OCI-M1 (cell line): ENCODE measurements at regions not wholly inside any gene's neighbourhood (a gene's known extent, or its start where the extent isn't known, plus 50 kb on each side); places are given as distances from the start of the nearest gene placed in this dataset.

Source experiments
- DNase-seq: peaks from one replicate; lab custom pipeline; 2025; lab: John Stamatoyannopoulos, UW

GRCh38 chr9:135196474-135196873 is 109.0 kb downstream of the OLFM1 start:
- DNase-seq: no peak

GRCh38 chr9:135198144-135198543 is 110.7 kb downstream of the OLFM1 start:
- DNase-seq: no peak

- no peak for DNase-seq
Measured at GRCh38 chr9:135198586-135199285, 111.3 kb downstream of the OLFM1 start.

GRCh38 chr9:135199489-135199888 is 112.0 kb downstream of the OLFM1 start:
- no peak for DNase-seq

GRCh38 chr9:135201711-135202110 is 114.2 kb downstream of the OLFM1 start:
- no peak for DNase-seq

GRCh38 chr9:135204177-135204576 is 116.7 kb downstream of the OLFM1 start:
- no peak for DNase-seq

GRCh38 chr9:135209136-135209535 is 121.7 kb downstream of the OLFM1 start:
- no peak for DNase-seq

GRCh38 chr9:135209852-135210251 is 122.4 kb downstream of the OLFM1 start:
- no peak for DNase-seq

GRCh38 chr9:135210676-135211523 is 123.4 kb downstream of the OLFM1 start:
- no peak for DNase-seq

GRCh38 chr9:135211524-135211890 is 124.0 kb downstream of the OLFM1 start:
- no peak for DNase-seq

GRCh38 chr9:135212961-135213360 is 125.5 kb downstream of the OLFM1 start:
- DNase-seq: no peak

GRCh38 chr9:135213566-135213965 is 126.1 kb downstream of the OLFM1 start:
- DNase-seq: no peak

- DNase-seq: no peak
Measured at GRCh38 chr9:135214054-135214640, 126.7 kb downstream of the OLFM1 start.

- DNase-seq: no peak
Measured at GRCh38 chr9:135214706-135215105, 127.2 kb downstream of the OLFM1 start.

GRCh38 chr9:135215571-135216161 is 128.2 kb downstream of the OLFM1 start:
- no peak for DNase-seq

GRCh38 chr9:135216236-135216635 is 128.8 kb downstream of the OLFM1 start:
- DNase-seq: no peak

- no peak for DNase-seq
Measured at GRCh38 chr9:135216791-135217441, 129.4 kb downstream of the OLFM1 start.

- no peak for DNase-seq
Measured at GRCh38 chr9:135217836-135218235, 130.4 kb downstream of the OLFM1 start.

GRCh38 chr9:135218331-135219225 is 131.1 kb downstream of the OLFM1 start:
- no peak for DNase-seq

- no peak for DNase-seq
Measured at GRCh38 chr9:135219676-135220600, 132.5 kb downstream of the OLFM1 start.
